Subcutaneous abdominal adipose tissue (tissue), 5 donors: ENCODE measurements at regions not wholly inside any gene's neighbourhood (a gene's known extent, or its start where the extent isn't known, plus 50 kb on each side); places are given as distances from the start of the nearest gene placed in this dataset.

Experiments used
- H3K27ac ChIP-seq: one replicate; pipeline ENCODE4 v1.7.0; 2013; ENCODE audit warnings: low read depth, mild to moderate bottlenecking, inconsistent platforms, low read length, moderate library complexity
- H3K27me3 ChIP-seq, 5 donors: one replicate each; pipeline ENCODE4 v1.7.0; 2013; ENCODE audit warnings: low read length in 5 of 5, inconsistent platforms in 1 of 5; ENCODE audit not compliant: control insufficient read depth in 5 of 5, insufficient read depth in 4 of 5
- H3K36me3 ChIP-seq, 5 donors: one replicate each; pipeline ENCODE4 v1.7.0; 2013; ENCODE audit warnings: low read length in 5 of 5; ENCODE audit not compliant: control insufficient read depth in 5 of 5, insufficient read depth in 5 of 5
- H3K4me1 ChIP-seq, 5 donors: one replicate each; pipeline ENCODE4 v1.7.0; 2013; ENCODE audit warnings: low read length in 5 of 5, mild to moderate bottlenecking in 3 of 5, moderate library complexity in 1 of 5; ENCODE audit not compliant: control insufficient read depth in 5 of 5, insufficient read depth in 5 of 5
- H3K4me3 ChIP-seq, 5 donors: one replicate each; pipeline ENCODE4 v1.7.0; 2013; ENCODE audit warnings: low read length in 5 of 5, low read depth in 1 of 5
- H3K9ac ChIP-seq, 5 donors: one replicate each; pipeline ENCODE4 v1.7.0; 2013; ENCODE audit warnings: low read length in 5 of 5, mild to moderate bottlenecking in 4 of 5, moderate library complexity in 3 of 5
- H3K9me3 ChIP-seq, 5 donors: one replicate each; pipeline ENCODE4 v1.7.0; 2013; ENCODE audit warnings: low read length in 5 of 5; ENCODE audit not compliant: control insufficient read depth in 5 of 5
- donor health status: healthy.
- donor health status: healthy.
- donor health status: healthy.
- donor health status: healthy.
- donor health status: healthy.

- Histone ChIP-seq H3K27ac (no peak overlapping the region), H3K9ac (no peak overlapping the region), H3K27me3 (peaks cover 2 to 11% (median 5%) of the 10 kb centered on the region in 5 donors), H3K4me3 (no peak overlapping the region), H3K36me3 (no peaks in the 10 kb centered on the region), H3K9me3 (peaks cover 0 to 5% (median 0%) of the 10 kb centered on the region in 5 donors), H3K4me1 (peaks cover 0 to 15% (median 10%) of the 10 kb centered on the region in 5 donors)
Measured at GRCh38 chr20:51233345-51233744, 210.4 kb upstream of the KCNG1 start.

GRCh38 chr20:51230727-51231126, 207.8 kb upstream of the KCNG1 start:
- peaks cover 2 to 11% (median 6%) of the 10 kb centered on the region in 5 donors for H3K27me3 ChIP-seq
- no peak overlapping the region for H3K27ac ChIP-seq
- no peak overlapping the region for H3K9ac ChIP-seq
- H3K9me3 ChIP-seq = peaks cover 0 to 5% (median 0%) of the 10 kb centered on the region in 5 donors
- no peaks in the 10 kb centered on the region for H3K4me1 ChIP-seq
- H3K36me3 ChIP-seq = no peaks in the 10 kb centered on the region
- no peak overlapping the region for H3K4me3 ChIP-seq

- H3K27me3 ChIP-seq = peaks cover 2 to 11% (median 5%) of the 10 kb centered on the region in 5 donors
- H3K4me3 ChIP-seq = no peak overlapping the region
- peaks cover 0 to 6% (median 3%) of the 10 kb centered on the region in 5 donors for H3K9me3 ChIP-seq
Measured at GRCh38 chr20:51228763-51229162, 205.9 kb upstream of the KCNG1 start.

GRCh38 chr20:51227744-51228143, 204.8 kb upstream of the KCNG1 start:
- H3K27ac ChIP-seq = no peak overlapping the region
- H3K27me3 ChIP-seq = peaks cover 0 to 14% (median 2%) of the 10 kb centered on the region in 5 donors
- H3K36me3 ChIP-seq = no peaks in the 10 kb centered on the region
- no peak overlapping the region for H3K4me3 ChIP-seq
- H3K9me3 ChIP-seq = peaks cover 0 to 4% (median 3%) of the 10 kb centered on the region in 5 donors
- no peaks in the 10 kb centered on the region for H3K4me1 ChIP-seq
- H3K9ac ChIP-seq = no peak overlapping the region

More at GRCh38 chr20:51228763-51229162, 205.9 kb upstream of the KCNG1 start:
- no peaks in the 10 kb centered on the region for H3K4me1 ChIP-seq
- H3K9ac ChIP-seq = no peak overlapping the region
- H3K27ac ChIP-seq = no peak overlapping the region
- H3K36me3 ChIP-seq = no peaks in the 10 kb centered on the region

GRCh38 chr20:51223183-51223720, 200.3 kb upstream of the KCNG1 start:
- Histone ChIP-seq H3K9ac (no peak overlapping the region), H3K27me3 (peaks cover 6 to 34% (median 21%) of the 10 kb centered on the region in 5 donors), H3K4me3 (no peak overlapping the region), H3K27ac (no peak overlapping the region), H3K36me3 (no peaks in the 10 kb centered on the region), H3K4me1 (peaks cover 0 to 4% (median 0%) of the 10 kb centered on the region in 5 donors), H3K9me3 (peaks cover 0 to 4% (median 3%) of the 10 kb centered on the region in 5 donors)

DNA sequence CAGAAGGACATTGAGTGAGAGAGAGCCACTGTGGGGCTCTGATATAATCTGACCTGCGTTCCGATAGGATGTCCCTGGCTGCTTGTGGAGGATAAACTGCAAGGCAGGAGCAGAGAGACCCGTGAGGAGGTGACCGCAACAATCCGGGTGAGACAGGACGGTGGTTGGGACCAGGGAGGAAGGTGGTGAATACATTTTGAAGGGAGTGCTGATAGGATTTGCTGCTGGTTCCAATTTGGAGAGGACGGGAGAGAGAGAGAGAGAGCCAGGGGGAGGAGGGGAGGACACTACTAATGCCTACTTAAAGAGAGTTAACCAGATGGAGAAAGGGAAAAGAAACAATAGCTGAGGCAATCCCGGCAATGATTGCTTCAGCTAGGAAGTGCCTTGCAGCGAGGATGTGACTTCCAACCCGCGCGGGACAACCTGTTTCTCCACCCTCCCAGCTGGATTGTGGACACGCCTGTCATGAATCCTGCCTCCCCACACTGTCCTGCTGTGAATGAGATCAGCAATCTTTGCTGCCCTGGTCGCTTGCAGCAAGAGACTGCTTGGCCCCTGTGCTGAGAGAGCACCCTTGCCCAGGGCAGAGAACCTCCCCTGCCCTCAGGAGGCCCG, 199.0 kb upstream of the KCNG1 start:
- Histone ChIP-seq H3K9me3 (peaks cover 5 to 12% (median 9%) of the 10 kb centered on the region in 5 donors), H3K4me1 (peaks cover 0 to 4% (median 0%) of the 10 kb centered on the region in 5 donors), H3K27ac (no peak overlapping the region), H3K9ac (no peak overlapping the region), H3K4me3 (no peak overlapping the region), H3K36me3 (no peaks in the 10 kb centered on the region), H3K27me3 (peaks cover 6 to 34% (median 21%) of the 10 kb centered on the region in 5 donors)

- peaks cover 5 to 13% (median 9%) of the 10 kb centered on the region in 5 donors for H3K9me3 ChIP-seq
- no peak overlapping the region for H3K9ac ChIP-seq
- no peak overlapping the region for H3K4me3 ChIP-seq
- H3K4me1 ChIP-seq = peaks cover 0 to 4% (median 0%) of the 10 kb centered on the region in 5 donors
- H3K27ac ChIP-seq = no peak overlapping the region
- no peaks in the 10 kb centered on the region for H3K36me3 ChIP-seq
- H3K27me3 ChIP-seq = peaks cover 6 to 34% (median 21%) of the 10 kb centered on the region in 5 donors
Measured at GRCh38 chr20:51221103-51221502, 198.2 kb upstream of the KCNG1 start.

GRCh38 chr20:51220293-51220706, 197.4 kb upstream of the KCNG1 start:
- Histone ChIP-seq H3K4me1 (peaks cover 0 to 4% (median 0%) of the 10 kb centered on the region in 5 donors), H3K9ac (no peak overlapping the region), H3K27me3 (peaks cover 6 to 34% (median 21%) of the 10 kb centered on the region in 5 donors), H3K36me3 (no peaks in the 10 kb centered on the region), H3K9me3 (peaks cover 5 to 13% (median 9%) of the 10 kb centered on the region in 5 donors), H3K27ac (no peak overlapping the region), H3K4me3 (no peak overlapping the region)

DNA sequence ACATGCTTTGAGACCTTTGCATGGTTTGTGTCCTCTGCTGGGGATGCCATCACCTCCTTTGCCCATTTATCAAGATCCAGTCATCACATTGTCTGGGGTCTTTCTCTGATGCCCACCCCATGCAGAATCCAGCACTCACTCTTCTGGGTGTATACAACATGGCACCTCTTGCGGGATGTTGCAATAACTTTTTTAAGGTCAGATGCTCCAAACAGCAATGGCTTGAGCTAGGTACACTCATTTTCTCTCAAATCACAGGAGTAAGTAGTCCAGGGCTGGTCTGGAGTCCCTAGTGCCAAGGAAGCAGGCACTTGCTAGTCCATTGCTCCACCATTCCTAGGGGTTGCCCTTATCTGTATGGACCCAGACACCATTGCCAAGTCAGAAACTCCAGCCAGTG, 196.6 kb upstream of the KCNG1 start:
- no peak overlapping the region for H3K9ac ChIP-seq
- H3K9me3 ChIP-seq = peaks cover 3 to 11% (median 7%) of the 10 kb centered on the region in 5 donors
- H3K4me1 ChIP-seq = peaks cover 0 to 4% (median 0%) of the 10 kb centered on the region in 5 donors
- H3K27ac ChIP-seq = no peak overlapping the region
- H3K36me3 ChIP-seq = no peaks in the 10 kb centered on the region
- no peak overlapping the region for H3K4me3 ChIP-seq
- H3K27me3 ChIP-seq = peaks cover 6 to 37% (median 21%) of the 10 kb centered on the region in 5 donors

DNA sequence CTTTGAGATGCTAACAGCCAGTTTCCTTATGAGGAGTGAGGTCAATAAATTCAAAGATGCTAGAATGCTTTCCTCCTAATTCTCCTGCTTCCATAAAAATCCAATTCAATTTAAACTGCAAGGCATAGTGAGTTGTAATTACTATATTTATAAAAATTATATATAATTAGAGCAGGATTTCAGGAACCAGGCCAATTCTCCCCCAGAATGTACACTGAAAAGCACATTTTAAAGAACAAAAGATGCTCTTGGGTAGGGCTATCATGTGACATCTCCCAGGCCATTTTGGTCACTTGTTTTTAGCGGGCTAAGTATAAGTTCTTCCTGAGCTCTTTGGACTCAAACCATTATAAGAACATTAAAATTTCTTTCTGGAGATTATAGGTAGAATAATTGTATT, 195.7 kb upstream of the KCNG1 start:
- Histone ChIP-seq H3K36me3 (no peaks in the 10 kb centered on the region), H3K27me3 (peaks cover 6 to 37% (median 21%) of the 10 kb centered on the region in 5 donors), H3K27ac (no peak overlapping the region), H3K9ac (no peak overlapping the region), H3K9me3 (peaks cover 2 to 10% (median 6%) of the 10 kb centered on the region in 5 donors), H3K4me3 (no peak overlapping the region), H3K4me1 (peaks cover 0 to 4% (median 0%) of the 10 kb centered on the region in 5 donors)
